GM23338 (cell line): ENCODE measurements at regions not wholly inside any gene's neighbourhood (a gene's known extent, or its start where the extent isn't known, plus 50 kb on each side); places are given as distances from the start of the nearest gene placed in this dataset.

Experiments
- ATAC-seq: fragments of 200-7000 bp; cut with Tn5 transposase; 3 replicates; pipeline ENCODE4 v1.9.1; 2020
- DNase-seq: peaks from one replicate; pipeline ENCODE4 v3.0.0-alpha.2; 2015; ENCODE audit warnings: low spot score
- H2AFZ ChIP-seq: fragments of 200-600 bp; sonication (generic); 2 replicates; pipeline ENCODE4 v1.8.0; 2016; ENCODE audit warnings: antibody characterized with exemption, mild to moderate bottlenecking, moderate library complexity
- H3F3A ChIP-seq: fragments of 200-600 bp; sonication (generic); replicated peaks from 2 replicates; pipeline ENCODE4 v1.8.0; 2017; ENCODE audit warnings: antibody characterized with exemption, mixed run types, low read depth
- H3K27ac ChIP-seq: fragments of 200-600 bp; sonication (generic); 2 replicates; pipeline ENCODE4 v1.6.1; 2016; ENCODE audit warnings: low read depth
- H3K27me3 ChIP-seq: fragments of 200-600 bp; sonication (generic); 2 replicates; pipeline ENCODE4 v1.8.0; 2016; ENCODE audit warnings: mild to moderate bottlenecking, mixed run types, moderate library complexity; ENCODE audit not compliant: insufficient read depth
- H3K36me3 ChIP-seq: fragments of 200-600 bp; sonication (generic); 2 replicates; pipeline ENCODE4 v1.8.0; 2016; ENCODE audit warnings: mild to moderate bottlenecking; ENCODE audit not compliant: insufficient read depth
- H3K4me1 ChIP-seq: fragments of 200-600 bp; sonication (generic); 2 replicates; pipeline ENCODE4 v1.8.0; 2016; ENCODE audit warnings: mild to moderate bottlenecking, moderate library complexity; ENCODE audit not compliant: insufficient read depth
- H3K4me2 ChIP-seq: fragments of 200-600 bp; sonication (generic); 2 replicates; pipeline ENCODE4 v1.7.1; 2017; ENCODE audit warnings: mixed run types
- H3K4me3 ChIP-seq: fragments of 200-600 bp; sonication (generic); 2 replicates; pipeline ENCODE4 v1.6.1; 2016; ENCODE audit warnings: mixed run types
- H3K79me2 ChIP-seq: fragments of 200-600 bp; sonication (generic); replicated peaks from 2 replicates; pipeline ENCODE4 v1.8.0; 2017; ENCODE audit warnings: mild to moderate bottlenecking; ENCODE audit not compliant: insufficient read depth
- H3K9me2 ChIP-seq: fragments of 200-600 bp; sonication (generic); 2 replicates; pipeline ENCODE4 v1.8.0; 2017; ENCODE audit not compliant: insufficient read depth
- H4K20me1 ChIP-seq: fragments of 200-600 bp; sonication (generic); replicated peaks from 2 replicates; pipeline ENCODE4 v1.8.0; 2017; ENCODE audit warnings: mild to moderate bottlenecking; ENCODE audit not compliant: insufficient read depth
- H3K27ac Mint-ChIP-seq: 2 replicates; pipeline ENCODE4 v1.8.0; 2020; ENCODE audit warnings: inconsistent platforms, mild to moderate bottlenecking, moderate library complexity, mixed read lengths
- H3K27me3 Mint-ChIP-seq: 3 replicates; pipeline ENCODE4 v1.8.0; 2022; ENCODE audit warnings: low read depth, mild to moderate bottlenecking, moderate library complexity, mixed read lengths, inconsistent platforms; ENCODE audit not compliant: insufficient read depth, poor library complexity
- H3K36me3 Mint-ChIP-seq: 3 replicates; pipeline ENCODE4 v1.8.0; 2021; ENCODE audit warnings: low read depth, mild to moderate bottlenecking, inconsistent platforms, moderate library complexity, mixed read lengths
- H3K4me1 Mint-ChIP-seq: 3 replicates; pipeline ENCODE4 v1.8.0; 2020; ENCODE audit warnings: mild to moderate bottlenecking, inconsistent platforms, mixed read lengths
- H3K4me3 Mint-ChIP-seq: 3 replicates; pipeline ENCODE4 v1.8.0; 2021; ENCODE audit warnings: moderate library complexity, mild to moderate bottlenecking, inconsistent platforms, mixed read lengths
- H3K9me3 Mint-ChIP-seq: 3 replicates; pipeline ENCODE4 v1.8.0; 2020; ENCODE audit warnings: moderate library complexity, mild to moderate bottlenecking, inconsistent platforms, mixed read lengths
- CREB1 ChIP-seq: fragments of 250-450 bp; sonication (Bioruptor Pico); IDR thresholded peaks from 2 replicates; pipeline ENCODE4 v1.5.0; 2020; ENCODE audit warnings: low read depth, mild to moderate bottlenecking, moderate library complexity
- EZH2 ChIP-seq: fragments of 200-600 bp; sonication (generic); IDR thresholded peaks from one replicate; pipeline ENCODE4 v1.8.0; 2017; ENCODE audit warnings: antibody characterized with exemption, mild to moderate bottlenecking, low read depth; ENCODE audit not compliant: unreplicated experiment
- EZH2phosphoT487 ChIP-seq: fragments of 200-600 bp; sonication (generic); IDR thresholded peaks from one replicate; pipeline ENCODE4 v1.8.1; 2018; ENCODE audit warnings: antibody characterized with exemption; ENCODE audit not compliant: unreplicated experiment
- JUNB ChIP-seq: IDR thresholded peaks from one replicate; pipeline ENCODE4 v1.6.1; 2016; ENCODE audit warnings: antibody characterized with exemption; ENCODE audit not compliant: unreplicated experiment
- NANOG ChIP-seq: IDR thresholded peaks from 2 replicates; pipeline ENCODE4 v1.6.1; 2016; ENCODE audit warnings: antibody characterized with exemption, borderline replicate concordance
- STAT1 ChIP-seq: IDR thresholded peaks from one replicate; pipeline ENCODE4 v1.6.1; 2016; ENCODE audit warnings: antibody characterized with exemption; ENCODE audit not compliant: unreplicated experiment
- ZNF114 ChIP-seq: fragments of 250-450 bp; sonication (Bioruptor Pico); IDR thresholded peaks from 2 replicates; pipeline ENCODE4 v1.5.0; 2020; ENCODE audit warnings: mild to moderate bottlenecking, moderate library complexity
- ZNF331 ChIP-seq: fragments of 250-450 bp; sonication (Bioruptor Pico); IDR thresholded peaks from 2 replicates; pipeline ENCODE4 v1.5.0; 2020; ENCODE audit warnings: low read depth, mild to moderate bottlenecking, moderate library complexity
- TF ChIP-seq, protein P1 (sequence below), 2 experiments: fragments of 200-600 bp in 1 of 2; sonication (generic) in 1 of 2; conservative IDR thresholded peaks; 2 replicates each; pipeline versions ENCODE4 v1.5.1 to v1.6.1; 2016 to 2017; ENCODE audit warnings: antibody characterized with exemption in 2 of 2, low read depth in 2 of 2, mild to moderate bottlenecking in 2 of 2, moderate library complexity in 1 of 2
- TF ChIP-seq, protein P2 (sequence below): IDR thresholded peaks from 2 replicates; pipeline ENCODE4 v1.6.1; 2016; ENCODE audit warnings: antibody characterized with exemption
- TF ChIP-seq, protein P3 (sequence below): IDR thresholded peaks from one replicate; pipeline ENCODE4 v1.6.1; 2018; ENCODE audit warnings: antibody characterized with exemption; ENCODE audit not compliant: unreplicated experiment

GRCh38 chr15:35717721-35718120 is 171.8 kb upstream of the DPH6 start (continued):
- TF ChIP-seq JUNB = no peak
- no peak for TF ChIP-seq ZNF114
- no peak for TF ChIP-seq EZH2
- no peak for TF ChIP-seq ZNF331 (CRISPR knock-in tag)
- no peak for TF ChIP-seq STAT1
- no peak for TF ChIP-seq EZH2phosphoT487
- TF ChIP-seq NANOG = no peak
- TF ChIP-seq, protein P1, sequence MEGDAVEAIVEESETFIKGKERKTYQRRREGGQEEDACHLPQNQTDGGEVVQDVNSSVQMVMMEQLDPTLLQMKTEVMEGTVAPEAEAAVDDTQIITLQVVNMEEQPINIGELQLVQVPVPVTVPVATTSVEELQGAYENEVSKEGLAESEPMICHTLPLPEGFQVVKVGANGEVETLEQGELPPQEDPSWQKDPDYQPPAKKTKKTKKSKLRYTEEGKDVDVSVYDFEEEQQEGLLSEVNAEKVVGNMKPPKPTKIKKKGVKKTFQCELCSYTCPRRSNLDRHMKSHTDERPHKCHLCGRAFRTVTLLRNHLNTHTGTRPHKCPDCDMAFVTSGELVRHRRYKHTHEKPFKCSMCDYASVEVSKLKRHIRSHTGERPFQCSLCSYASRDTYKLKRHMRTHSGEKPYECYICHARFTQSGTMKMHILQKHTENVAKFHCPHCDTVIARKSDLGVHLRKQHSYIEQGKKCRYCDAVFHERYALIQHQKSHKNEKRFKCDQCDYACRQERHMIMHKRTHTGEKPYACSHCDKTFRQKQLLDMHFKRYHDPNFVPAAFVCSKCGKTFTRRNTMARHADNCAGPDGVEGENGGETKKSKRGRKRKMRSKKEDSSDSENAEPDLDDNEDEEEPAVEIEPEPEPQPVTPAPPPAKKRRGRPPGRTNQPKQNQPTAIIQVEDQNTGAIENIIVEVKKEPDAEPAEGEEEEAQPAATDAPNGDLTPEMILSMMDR (conservative IDR thresholded peaks at IDR 0.05; ENCODE audit: low read depth in 2 of 2) = no peak
- TF ChIP-seq, protein P2, sequence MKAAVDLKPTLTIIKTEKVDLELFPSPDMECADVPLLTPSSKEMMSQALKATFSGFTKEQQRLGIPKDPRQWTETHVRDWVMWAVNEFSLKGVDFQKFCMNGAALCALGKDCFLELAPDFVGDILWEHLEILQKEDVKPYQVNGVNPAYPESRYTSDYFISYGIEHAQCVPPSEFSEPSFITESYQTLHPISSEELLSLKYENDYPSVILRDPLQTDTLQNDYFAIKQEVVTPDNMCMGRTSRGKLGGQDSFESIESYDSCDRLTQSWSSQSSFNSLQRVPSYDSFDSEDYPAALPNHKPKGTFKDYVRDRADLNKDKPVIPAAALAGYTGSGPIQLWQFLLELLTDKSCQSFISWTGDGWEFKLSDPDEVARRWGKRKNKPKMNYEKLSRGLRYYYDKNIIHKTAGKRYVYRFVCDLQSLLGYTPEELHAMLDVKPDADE = no peak

- ATAC-seq (no peak), DNase-seq (no peak)
- H3K27me3 Mint-ChIP-seq = no peaks in the 10 kb centered on the region
- no peaks in the 10 kb centered on the region for H3K36me3 Mint-ChIP-seq
- Histone ChIP-seq H3K27ac (no peak overlapping the region), H3K4me3 (no peak overlapping the region), H3K36me3 (no peaks in the 10 kb centered on the region), H3K27me3 (no peaks in the 10 kb centered on the region), H3K9me2 (no peaks in the 10 kb centered on the region; the same call in 1 of the 2 replicates), H2AFZ (no peak overlapping the region), H3K79me2 (no peaks in the 10 kb centered on the region), H3K4me1 (no peaks in the 10 kb centered on the region), H4K20me1 (no peaks in the 10 kb centered on the region), H3K4me2 (no peak overlapping the region), H3F3A (no peaks in the 10 kb centered on the region)
- H3K4me3 Mint-ChIP-seq = no peak overlapping the region
- peaks cover 16% of the 10 kb centered on the region for H3K4me1 Mint-ChIP-seq
- peaks cover 3% of the 10 kb centered on the region; the same call in 1 of the 3 replicates for H3K9me3 Mint-ChIP-seq
- no peak overlapping the region for H3K27ac Mint-ChIP-seq
- no peak for TF ChIP-seq JUNB
- TF ChIP-seq STAT1 = no peak
- TF ChIP-seq, protein P1 (conservative IDR thresholded peaks at IDR 0.05; ENCODE audit: low read depth in 2 of 2) = no peak
- no peak for TF ChIP-seq CREB1 (CRISPR knock-in tag)
- TF ChIP-seq, protein P2 = no peak
- TF ChIP-seq, protein P3, sequence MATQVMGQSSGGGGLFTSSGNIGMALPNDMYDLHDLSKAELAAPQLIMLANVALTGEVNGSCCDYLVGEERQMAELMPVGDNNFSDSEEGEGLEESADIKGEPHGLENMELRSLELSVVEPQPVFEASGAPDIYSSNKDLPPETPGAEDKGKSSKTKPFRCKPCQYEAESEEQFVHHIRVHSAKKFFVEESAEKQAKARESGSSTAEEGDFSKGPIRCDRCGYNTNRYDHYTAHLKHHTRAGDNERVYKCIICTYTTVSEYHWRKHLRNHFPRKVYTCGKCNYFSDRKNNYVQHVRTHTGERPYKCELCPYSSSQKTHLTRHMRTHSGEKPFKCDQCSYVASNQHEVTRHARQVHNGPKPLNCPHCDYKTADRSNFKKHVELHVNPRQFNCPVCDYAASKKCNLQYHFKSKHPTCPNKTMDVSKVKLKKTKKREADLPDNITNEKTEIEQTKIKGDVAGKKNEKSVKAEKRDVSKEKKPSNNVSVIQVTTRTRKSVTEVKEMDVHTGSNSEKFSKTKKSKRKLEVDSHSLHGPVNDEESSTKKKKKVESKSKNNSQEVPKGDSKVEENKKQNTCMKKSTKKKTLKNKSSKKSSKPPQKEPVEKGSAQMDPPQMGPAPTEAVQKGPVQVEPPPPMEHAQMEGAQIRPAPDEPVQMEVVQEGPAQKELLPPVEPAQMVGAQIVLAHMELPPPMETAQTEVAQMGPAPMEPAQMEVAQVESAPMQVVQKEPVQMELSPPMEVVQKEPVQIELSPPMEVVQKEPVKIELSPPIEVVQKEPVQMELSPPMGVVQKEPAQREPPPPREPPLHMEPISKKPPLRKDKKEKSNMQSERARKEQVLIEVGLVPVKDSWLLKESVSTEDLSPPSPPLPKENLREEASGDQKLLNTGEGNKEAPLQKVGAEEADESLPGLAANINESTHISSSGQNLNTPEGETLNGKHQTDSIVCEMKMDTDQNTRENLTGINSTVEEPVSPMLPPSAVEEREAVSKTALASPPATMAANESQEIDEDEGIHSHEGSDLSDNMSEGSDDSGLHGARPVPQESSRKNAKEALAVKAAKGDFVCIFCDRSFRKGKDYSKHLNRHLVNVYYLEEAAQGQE = no peak
- TF ChIP-seq EZH2phosphoT487 = no peak
- TF ChIP-seq EZH2 = no peak
- TF ChIP-seq NANOG = no peak
- no peak for TF ChIP-seq ZNF114
Observed at GRCh38 chr15:35720019-35720418, 174.1 kb upstream of the DPH6 start.
